ENCODE measurements at regions not wholly inside any gene's neighbourhood (a gene's known extent, or its start where the extent isn't known, plus 50 kb on each side); places are given as distances from the start of the nearest gene placed in this dataset.

DNA sequence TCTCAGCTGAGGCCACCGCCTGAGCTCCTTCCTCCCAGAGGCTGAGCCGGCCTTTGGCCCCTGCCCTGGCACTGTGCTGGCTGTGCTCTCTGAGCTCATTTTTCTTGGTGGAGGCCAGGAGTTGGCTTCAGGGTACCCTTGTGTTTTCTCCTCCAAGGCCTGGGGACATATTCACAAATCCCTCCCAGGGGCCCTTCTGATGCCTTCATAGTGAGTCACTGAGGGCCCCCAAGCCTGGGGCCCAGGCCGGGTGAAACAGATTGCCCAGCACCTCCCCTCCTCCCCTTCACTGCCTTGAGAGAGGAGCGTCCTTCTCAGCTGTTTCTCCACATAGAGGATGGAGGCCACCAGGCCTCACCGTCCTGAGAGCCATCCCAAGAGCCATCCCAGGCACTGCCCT lies 105.8 kb downstream of the SIK1 start:
- TF ChIP-seq EZH2 (IDR thresholded peaks at IDR 0.05; ENCODE audit: borderline replicate concordance) (no peak), EZH2phosphoT487 (IDR thresholded peaks at IDR 0.05; ENCODE audit: low read depth, severe bottlenecking, unreplicated experiment) (no peak)
- TF ChIP-seq, protein P1, sequence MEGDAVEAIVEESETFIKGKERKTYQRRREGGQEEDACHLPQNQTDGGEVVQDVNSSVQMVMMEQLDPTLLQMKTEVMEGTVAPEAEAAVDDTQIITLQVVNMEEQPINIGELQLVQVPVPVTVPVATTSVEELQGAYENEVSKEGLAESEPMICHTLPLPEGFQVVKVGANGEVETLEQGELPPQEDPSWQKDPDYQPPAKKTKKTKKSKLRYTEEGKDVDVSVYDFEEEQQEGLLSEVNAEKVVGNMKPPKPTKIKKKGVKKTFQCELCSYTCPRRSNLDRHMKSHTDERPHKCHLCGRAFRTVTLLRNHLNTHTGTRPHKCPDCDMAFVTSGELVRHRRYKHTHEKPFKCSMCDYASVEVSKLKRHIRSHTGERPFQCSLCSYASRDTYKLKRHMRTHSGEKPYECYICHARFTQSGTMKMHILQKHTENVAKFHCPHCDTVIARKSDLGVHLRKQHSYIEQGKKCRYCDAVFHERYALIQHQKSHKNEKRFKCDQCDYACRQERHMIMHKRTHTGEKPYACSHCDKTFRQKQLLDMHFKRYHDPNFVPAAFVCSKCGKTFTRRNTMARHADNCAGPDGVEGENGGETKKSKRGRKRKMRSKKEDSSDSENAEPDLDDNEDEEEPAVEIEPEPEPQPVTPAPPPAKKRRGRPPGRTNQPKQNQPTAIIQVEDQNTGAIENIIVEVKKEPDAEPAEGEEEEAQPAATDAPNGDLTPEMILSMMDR (IDR thresholded peaks at IDR 0.05; ENCODE audit: poor library complexity), result no peak
